Central memory CD8-positive, alpha-beta T cell (primary cell): ENCODE measurements at regions not wholly inside any gene's neighbourhood (a gene's known extent, or its start where the extent isn't known, plus 50 kb on each side); places are given as distances from the start of the nearest gene placed in this dataset.

Experiments
- ATAC-seq: fragments of 150-1000 bp; cut with Tn5 transposase; replicated peaks from 2 replicates; pipeline ENCODE4 v1.10.0; 2022; ENCODE audit warnings: mild to moderate bottlenecking, moderate FRiP score, moderate number of reproducible peaks; ENCODE audit not compliant: poor library complexity, severe bottlenecking; ENCODE audit errors: extremely low read depth
- DNase-seq, 2 donors: peaks; one replicate each; pipeline ENCODE4 v3.0.0; 2021; ENCODE audit warnings: low spot score in 2 of 2
- H3K27ac Mint-ChIP-seq: one replicate; pipeline ENCODE4 v1.8.0; 2022; ENCODE audit warnings: low read depth, mild to moderate bottlenecking, moderate library complexity, mixed read lengths
- H3K27me3 Mint-ChIP-seq: one replicate; pipeline ENCODE4 v1.8.0; 2022; ENCODE audit warnings: mixed read lengths
- H3K36me3 Mint-ChIP-seq: one replicate; pipeline ENCODE4 v1.8.0; 2022; ENCODE audit warnings: mild to moderate bottlenecking, moderate library complexity, mixed read lengths; ENCODE audit not compliant: insufficient read depth
- H3K4me1 Mint-ChIP-seq: one replicate; pipeline ENCODE4 v1.8.0; 2022; ENCODE audit warnings: mixed read lengths
- H3K4me3 Mint-ChIP-seq: one replicate; pipeline ENCODE4 v1.8.0; 2022; ENCODE audit warnings: mild to moderate bottlenecking, moderate library complexity, mixed read lengths
- H3K9me3 Mint-ChIP-seq: one replicate; pipeline ENCODE4 v1.8.0; 2022; ENCODE audit warnings: mixed read lengths

- Mint-ChIP-seq H3K4me1 (no peaks in the 10 kb centered on the region), H3K27ac (no peak overlapping the region), H3K27me3 (peaks cover 48% of the 10 kb centered on the region), H3K36me3 (peaks cover 2% of the 10 kb centered on the region), H3K9me3 (no peaks in the 10 kb centered on the region), H3K4me3 (no peak overlapping the region)
- ATAC-seq (no peak), DNase-seq (no peak)
These were observed 68.0 kb upstream of the ALX4 start for GRCh38 chr11:44377914-44378321.

GRCh38 chr11:44379141-44380008 is 69.4 kb upstream of the ALX4 start:
- peaks cover 57% of the 10 kb centered on the region for H3K27me3 Mint-ChIP-seq
- peaks cover 2% of the 10 kb centered on the region for H3K36me3 Mint-ChIP-seq
- DNase-seq = no peak
- H3K9me3 Mint-ChIP-seq = no peaks in the 10 kb centered on the region
- no peak for ATAC-seq
- H3K27ac Mint-ChIP-seq = no peak overlapping the region
- H3K4me1 Mint-ChIP-seq = no peaks in the 10 kb centered on the region
- H3K4me3 Mint-ChIP-seq = no peak overlapping the region

GRCh38 chr11:44380009-44380313 is 70.0 kb upstream of the ALX4 start:
- no peak for DNase-seq
- H3K4me1 Mint-ChIP-seq = no peaks in the 10 kb centered on the region

GRCh38 chr11:44380820-44381219 is 70.9 kb upstream of the ALX4 start:
- ATAC-seq (no peak), DNase-seq (no peak)
- Mint-ChIP-seq H3K4me3 (no peak overlapping the region), H3K27me3 (peaks cover 68% of the 10 kb centered on the region), H3K4me1 (no peaks in the 10 kb centered on the region), H3K9me3 (no peaks in the 10 kb centered on the region), H3K27ac (no peak overlapping the region), H3K36me3 (peaks cover 2% of the 10 kb centered on the region)

More at GRCh38 chr11:44380009-44380313, 70.0 kb upstream of the ALX4 start:
- Mint-ChIP-seq H3K27me3 (peaks cover 60% of the 10 kb centered on the region), H3K27ac (no peak overlapping the region), H3K36me3 (peaks cover 2% of the 10 kb centered on the region), H3K9me3 (no peaks in the 10 kb centered on the region), H3K4me3 (no peak overlapping the region)
- ATAC-seq = no peak

- no peak for DNase-seq
- no peak for ATAC-seq
- Mint-ChIP-seq H3K27me3 (peaks cover 67% of the 10 kb centered on the region), H3K27ac (no peak overlapping the region), H3K4me3 (no peak overlapping the region), H3K4me1 (no peaks in the 10 kb centered on the region), H3K36me3 (peaks cover 2% of the 10 kb centered on the region), H3K9me3 (no peaks in the 10 kb centered on the region)
These were observed 71.3 kb upstream of the ALX4 start for GRCh38 chr11:44381261-44381660.

GRCh38 chr11:44382118-44382517 is 72.2 kb upstream of the ALX4 start:
- H3K9me3 Mint-ChIP-seq = no peaks in the 10 kb centered on the region
- H3K4me3 Mint-ChIP-seq = no peak overlapping the region
- peaks cover 71% of the 10 kb centered on the region for H3K27me3 Mint-ChIP-seq
- H3K4me1 Mint-ChIP-seq = no peaks in the 10 kb centered on the region
- ATAC-seq = no peak
- no peaks in the 10 kb centered on the region for H3K36me3 Mint-ChIP-seq
- no peak for DNase-seq
- no peak overlapping the region for H3K27ac Mint-ChIP-seq

GRCh38 chr11:44382656-44383240 is 72.8 kb upstream of the ALX4 start:
- DNase-seq = no peak
- Mint-ChIP-seq H3K36me3 (no peaks in the 10 kb centered on the region), H3K4me3 (no peak overlapping the region), H3K9me3 (no peaks in the 10 kb centered on the region), H3K4me1 (no peaks in the 10 kb centered on the region), H3K27ac (no peak overlapping the region), H3K27me3 (peaks cover 77% of the 10 kb centered on the region)
- ATAC-seq = no peak

GRCh38 chr11:44383246-44383645 is 73.3 kb upstream of the ALX4 start:
- Mint-ChIP-seq H3K4me3 (no peak overlapping the region), H3K27me3 (peaks cover 82% of the 10 kb centered on the region), H3K9me3 (no peaks in the 10 kb centered on the region), H3K27ac (no peak overlapping the region), H3K4me1 (no peaks in the 10 kb centered on the region), H3K36me3 (no peaks in the 10 kb centered on the region)
- DNase-seq (no peak), ATAC-seq (no peak)

GRCh38 chr11:44387415-44387814 is 77.5 kb upstream of the ALX4 start:
- Mint-ChIP-seq H3K36me3 (no peaks in the 10 kb centered on the region), H3K27ac (no peak overlapping the region), H3K4me1 (no peaks in the 10 kb centered on the region), H3K9me3 (peaks cover 6% of the 10 kb centered on the region), H3K4me3 (no peak overlapping the region), H3K27me3 (peaks cover 67% of the 10 kb centered on the region)
- ATAC-seq (no peak), DNase-seq (no peak)

GRCh38 chr11:44387825-44388224 is 77.9 kb upstream of the ALX4 start:
- no peak overlapping the region for H3K4me3 Mint-ChIP-seq
- ATAC-seq = no peak
- peaks cover 6% of the 10 kb centered on the region for H3K9me3 Mint-ChIP-seq
- H3K27me3 Mint-ChIP-seq = peaks cover 67% of the 10 kb centered on the region
- no peak for DNase-seq
- no peak overlapping the region for H3K27ac Mint-ChIP-seq
- no peaks in the 10 kb centered on the region for H3K36me3 Mint-ChIP-seq
- H3K4me1 Mint-ChIP-seq = no peaks in the 10 kb centered on the region

- H3K9me3 Mint-ChIP-seq = peaks cover 6% of the 10 kb centered on the region
- H3K4me3 Mint-ChIP-seq = no peak overlapping the region
- peaks cover 70% of the 10 kb centered on the region for H3K27me3 Mint-ChIP-seq
- ATAC-seq (no peak), DNase-seq (no peak)
- H3K27ac Mint-ChIP-seq = no peak overlapping the region
- no peaks in the 10 kb centered on the region for H3K36me3 Mint-ChIP-seq
- H3K4me1 Mint-ChIP-seq = no peaks in the 10 kb centered on the region
These were observed 79.1 kb upstream of the ALX4 start for GRCh38 chr11:44388828-44389657.

- no peak overlapping the region for H3K4me3 Mint-ChIP-seq
- H3K4me1 Mint-ChIP-seq = no peaks in the 10 kb centered on the region
- H3K36me3 Mint-ChIP-seq = no peaks in the 10 kb centered on the region
- ATAC-seq (no peak), DNase-seq (no peak)
- H3K9me3 Mint-ChIP-seq = peaks cover 6% of the 10 kb centered on the region
- peaks cover 76% of the 10 kb centered on the region for H3K27me3 Mint-ChIP-seq
- H3K27ac Mint-ChIP-seq = no peak overlapping the region
These were observed 80.1 kb upstream of the ALX4 start for GRCh38 chr11:44389963-44390605.
